Activated naive CD4-positive, alpha-beta T cell treated with anti-CD3 and anti-CD28 coated beads for 36 hours (primary cell): ENCODE measurements at regions not wholly inside any gene's neighbourhood (a gene's known extent, or its start where the extent isn't known, plus 50 kb on each side); places are given as distances from the start of the nearest gene placed in this dataset.
A peak's percentile ranks its signal among the peaks of the same experiment; 100 is the strongest.
"Not testable (repeated sequence)": the region's sequence is repeated elsewhere in the genome, so short reads cannot be mapped to it uniquely, and the experiment has no call there.

Source experiments
- CTCF ChIA-PET: fragments of 350-600 bp; sonication (Branson Sonifier 250); formaldehyde crosslinking; loops from one replicate; lab custom pipeline; 2021; ENCODE audit warnings: antibody characterized with exemption; lab: Charles Lee
- DNase-seq: peaks from one replicate; pipeline ENCODE4 v3.0.0-alpha.2; 2020
- H3K27ac Mint-ChIP-seq: one replicate; pipeline ENCODE4 v1.8.0; 2021; ENCODE audit warnings: mild to moderate bottlenecking, mixed read lengths
- H3K27me3 Mint-ChIP-seq: one replicate; pipeline ENCODE4 v1.8.0; 2021; ENCODE audit warnings: low read depth, mixed read lengths
- H3K36me3 Mint-ChIP-seq: one replicate; pipeline ENCODE4 v1.8.0; 2021; ENCODE audit warnings: low read depth, mixed read lengths
- H3K4me1 Mint-ChIP-seq: one replicate; pipeline ENCODE4 v1.8.0; 2021; ENCODE audit warnings: low read depth, mixed read lengths
- H3K4me3 Mint-ChIP-seq: one replicate; pipeline ENCODE4 v1.8.0; 2021; ENCODE audit warnings: mild to moderate bottlenecking, moderate library complexity, mixed read lengths
- H3K9me3 Mint-ChIP-seq: one replicate; pipeline ENCODE4 v1.8.0; 2021; ENCODE audit warnings: mixed read lengths
- intact Hi-C: fragments of 100-400 bp; cut with micrococcal nuclease; formaldehyde crosslinking; loops from one replicate; pipeline ENCODE4 v1.15.1; 2023

DNA sequence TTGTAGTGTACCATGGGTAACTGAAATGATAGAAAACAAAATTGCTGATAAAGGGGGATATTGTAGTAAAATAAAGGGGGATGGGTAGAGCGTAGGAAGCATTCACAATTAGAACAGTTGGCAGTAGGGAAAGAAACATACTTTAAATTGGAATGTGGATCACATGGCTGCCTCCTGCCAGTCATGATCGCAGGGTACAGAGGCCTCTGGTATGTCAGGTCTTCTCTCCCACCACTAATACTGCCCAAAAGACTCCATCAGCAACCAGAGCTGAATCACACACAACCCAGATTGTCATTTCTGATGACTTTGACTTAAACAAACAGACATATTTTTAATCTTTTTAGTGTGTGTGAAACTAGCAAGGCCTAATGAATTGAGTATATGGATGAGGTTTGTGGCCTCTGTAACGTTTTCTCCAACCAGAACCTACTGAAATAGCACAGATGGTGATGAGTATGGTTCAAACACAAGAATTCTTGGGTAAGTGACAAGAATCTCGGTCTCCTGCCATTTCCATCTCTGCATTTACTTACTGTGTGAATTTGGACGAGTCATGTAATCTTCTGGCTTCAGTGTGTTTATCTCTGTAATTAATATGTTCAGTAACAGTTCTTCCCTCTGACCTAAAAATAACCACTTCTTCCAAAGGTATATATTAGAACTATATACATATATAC lies 112.6 kb downstream of the USP22 start:
- no peak overlapping the region for H3K27ac Mint-ChIP-seq
- CTCF ChIA-PET, result no interaction called here
- no peaks in the 10 kb centered on the region for H3K4me1 Mint-ChIP-seq
- no peaks in the 10 kb centered on the region for H3K27me3 Mint-ChIP-seq
- no peaks in the 10 kb centered on the region for H3K9me3 Mint-ChIP-seq
- no peaks in the 10 kb centered on the region for H3K36me3 Mint-ChIP-seq
- intact Hi-C loops, result no loop called here
- H3K4me3 Mint-ChIP-seq, result no peak overlapping the region
- no peak for DNase-seq

- intact Hi-C loops, H3K36me3 Mint-ChIP-seq, DNase-seq, H3K9me3 Mint-ChIP-seq, H3K4me1 Mint-ChIP-seq, H3K27me3 Mint-ChIP-seq, H3K27ac Mint-ChIP-seq, H3K4me3 Mint-ChIP-seq: not testable (repeated sequence)
- CTCF ChIA-PET, result interaction anchor here (0.7 kb wide), 1 partner anchor 279 kb away, joined by 3 read pairs; no protein-coding TSS in a partner anchor
These were observed 109.8 kb downstream of the USP22 start for GRCh38 chr17:20933040-20933439.

GRCh38 chr17:20934288-20934687 lies 108.5 kb downstream of the USP22 start:
- CTCF ChIA-PET, result interaction anchor here (0.7 kb wide), 1 partner anchor 59 kb away, joined by 3 read pairs; no protein-coding TSS in a partner anchor
- H3K4me1 Mint-ChIP-seq, result no peaks in the 10 kb centered on the region
- H3K27ac Mint-ChIP-seq, result no peak overlapping the region
- no peak overlapping the region for H3K4me3 Mint-ChIP-seq
- H3K9me3 Mint-ChIP-seq, result no peaks in the 10 kb centered on the region
- no peak for DNase-seq
- intact Hi-C loops, result no loop called here
- no peaks in the 10 kb centered on the region for H3K36me3 Mint-ChIP-seq
- no peaks in the 10 kb centered on the region for H3K27me3 Mint-ChIP-seq

DNA sequence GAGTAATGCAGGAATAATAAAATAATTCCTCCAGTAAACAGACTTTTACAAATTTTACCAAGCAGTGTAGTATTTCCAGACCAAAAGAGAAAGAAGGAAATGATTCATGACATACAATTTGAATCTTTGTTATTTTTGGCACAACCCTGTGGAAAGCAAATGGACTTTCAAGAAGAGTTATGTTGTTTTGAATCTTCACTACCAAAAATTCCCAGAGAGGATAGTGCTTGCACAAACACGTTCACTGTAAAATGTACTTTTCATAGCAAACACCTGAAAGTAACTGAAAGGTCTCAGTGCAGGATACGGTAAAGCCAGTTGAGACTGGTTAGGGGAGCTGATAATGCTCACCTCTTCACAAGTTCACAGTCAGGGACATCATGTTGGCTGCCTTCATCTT lies 107.1 kb downstream of the USP22 start:
- H3K4me1 Mint-ChIP-seq, result no peaks in the 10 kb centered on the region
- H3K9me3 Mint-ChIP-seq, result no peaks in the 10 kb centered on the region
- no peak overlapping the region for H3K4me3 Mint-ChIP-seq
- no peak overlapping the region for H3K27ac Mint-ChIP-seq
- intact Hi-C loops, result no loop called here
- no peak for DNase-seq
- CTCF ChIA-PET, result no interaction called here
- no peaks in the 10 kb centered on the region for H3K27me3 Mint-ChIP-seq
- no peaks in the 10 kb centered on the region for H3K36me3 Mint-ChIP-seq

- H3K4me1 Mint-ChIP-seq, result no peaks in the 10 kb centered on the region
- no peaks in the 10 kb centered on the region for H3K27me3 Mint-ChIP-seq
- H3K36me3 Mint-ChIP-seq, result no peaks in the 10 kb centered on the region
- no peak for DNase-seq
- intact Hi-C loops, result no loop called here
- no peak overlapping the region for H3K27ac Mint-ChIP-seq
- CTCF ChIA-PET, result no interaction called here
- no peak overlapping the region for H3K4me3 Mint-ChIP-seq
- no peaks in the 10 kb centered on the region for H3K9me3 Mint-ChIP-seq
These were observed 104.6 kb downstream of the USP22 start for GRCh38 chr17:20938244-20938643.

DNA sequence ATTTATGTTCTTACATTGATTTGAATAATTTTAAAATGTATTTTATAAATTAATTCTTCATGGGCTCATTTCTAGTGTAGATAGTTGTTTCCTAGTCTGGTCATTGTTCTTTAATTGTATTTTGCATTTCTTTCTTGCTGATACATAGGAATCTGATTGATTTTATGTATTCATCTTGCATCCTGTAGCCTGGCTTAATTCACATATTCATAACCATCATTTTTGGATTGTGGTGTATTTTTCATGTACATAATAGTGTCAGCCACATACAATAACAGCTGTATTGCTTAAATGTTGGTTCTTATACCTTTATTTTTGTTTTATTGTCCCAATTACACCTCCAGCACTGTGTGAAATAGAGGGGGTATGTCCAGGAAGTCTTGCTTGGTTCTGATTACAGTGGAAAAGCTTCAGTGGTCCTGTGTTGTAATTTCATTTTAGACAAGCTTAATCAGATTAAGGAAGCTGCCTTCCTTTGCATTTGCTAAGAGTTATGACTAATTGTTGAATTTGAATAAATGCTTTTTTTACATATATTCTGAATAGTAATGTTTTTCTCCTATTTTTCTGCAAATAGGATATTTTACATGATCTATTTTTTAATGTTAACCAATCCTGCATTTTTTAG lies 103.7 kb downstream of the USP22 start:
- Mint-ChIP-seq H3K27ac (no peak overlapping the region), H3K9me3 (no peaks in the 10 kb centered on the region), H3K36me3 (no peaks in the 10 kb centered on the region), H3K27me3 (no peaks in the 10 kb centered on the region), H3K4me3 (no peak overlapping the region), H3K4me1 (no peaks in the 10 kb centered on the region)
- no peak for DNase-seq
- intact Hi-C loops, result no loop called here
- CTCF ChIA-PET, result interaction anchor here (1.2 kb wide), 1 partner anchor 54 kb away, joined by 4 read pairs; no protein-coding TSS in a partner anchor

- Mint-ChIP-seq H3K4me3 (no peak overlapping the region), H3K36me3 (no peaks in the 10 kb centered on the region), H3K9me3 (no peaks in the 10 kb centered on the region), H3K27ac (no peak overlapping the region), H3K27me3 (no peaks in the 10 kb centered on the region), H3K4me1 (no peaks in the 10 kb centered on the region)
- CTCF ChIA-PET, result no interaction called here
- DNase-seq, result no peak
- intact Hi-C loops, result no loop called here
These were observed 100.9 kb downstream of the USP22 start for GRCh38 chr17:20941872-20942271.

- DNase-seq, result peak; percentile 61
- CTCF ChIA-PET, result interaction anchor here (0.6 to 3.0 kb wide), 5 partner anchors 49 to 309 kb away, joined by 3 to 18 read pairs (median 4); no protein-coding TSS in a partner anchor
- no peaks in the 10 kb centered on the region for H3K9me3 Mint-ChIP-seq
- H3K36me3 Mint-ChIP-seq, result no peaks in the 10 kb centered on the region
- no peak overlapping the region for H3K27ac Mint-ChIP-seq
- intact Hi-C loops, result loop anchor here (1.0 kb wide), 2 partner anchors 49 to 155 kb away; no protein-coding TSS in a partner anchor
- no peaks in the 10 kb centered on the region for H3K27me3 Mint-ChIP-seq
- H3K4me1 Mint-ChIP-seq, result peaks cover 4% of the 10 kb centered on the region
- no peak overlapping the region for H3K4me3 Mint-ChIP-seq
These were observed 98.6 kb downstream of the USP22 start for GRCh38 chr17:20944014-20944865.

DNA sequence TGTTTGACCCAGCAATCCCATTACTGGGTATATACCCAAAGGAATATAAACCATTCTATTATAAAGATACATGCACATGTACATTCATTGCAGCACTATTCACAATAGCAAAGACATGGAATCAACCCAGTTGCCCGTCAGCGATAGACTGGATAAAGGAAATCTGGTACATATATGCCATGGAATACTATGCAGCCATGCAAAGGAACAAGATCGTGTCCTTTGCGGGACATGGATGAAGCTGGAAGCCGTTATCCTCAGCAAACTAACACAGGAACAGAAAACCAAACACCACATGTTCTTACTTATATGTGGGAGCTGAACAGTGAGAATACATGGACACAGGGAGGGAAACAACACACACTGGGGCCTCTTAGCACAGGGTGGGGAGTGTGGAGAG lies 95.1 kb downstream of the USP22 start:
- peaks cover 11% of the 10 kb centered on the region for H3K27me3 Mint-ChIP-seq

DNA sequence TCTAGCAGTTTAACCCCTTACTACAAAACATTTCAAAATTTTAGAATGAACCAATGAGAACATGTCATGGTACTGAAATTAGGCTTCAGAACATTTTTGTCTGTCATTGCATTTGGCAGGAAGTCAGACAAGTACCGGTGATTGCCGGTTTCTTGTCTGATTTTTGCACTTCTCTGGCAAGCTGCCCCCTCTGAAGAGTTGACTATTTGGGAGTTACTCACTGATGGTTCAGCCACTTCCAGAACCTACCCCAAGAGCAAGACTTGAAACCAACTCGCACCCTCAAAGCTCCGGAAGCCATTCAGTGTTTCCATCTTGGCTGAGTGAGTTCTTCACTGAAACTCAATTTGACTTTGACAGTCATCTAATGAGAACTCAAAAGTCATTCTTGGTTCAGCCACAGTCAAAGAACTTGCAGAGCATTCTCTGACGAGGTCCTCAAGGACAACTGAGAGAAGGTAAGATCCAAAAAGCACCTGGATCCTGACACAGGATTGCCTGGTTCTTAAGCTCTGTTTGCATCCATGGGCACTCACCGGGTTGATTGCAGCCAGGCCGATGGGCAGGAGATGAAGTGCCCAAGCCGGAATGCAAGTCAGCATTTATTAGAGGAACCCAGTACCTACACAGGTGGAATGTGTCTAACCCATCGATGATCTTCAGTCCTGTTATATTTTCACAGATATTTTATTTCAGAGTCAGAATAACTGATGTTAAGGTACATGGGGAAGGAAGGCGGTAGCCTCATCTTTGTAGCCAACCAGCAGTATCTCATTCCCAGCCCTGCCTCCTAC lies 93.6 kb downstream of the USP22 start:
- Mint-ChIP-seq H3K36me3 (no peaks in the 10 kb centered on the region), H3K9me3 (no peaks in the 10 kb centered on the region), H3K27me3 (peaks cover 11% of the 10 kb centered on the region), H3K27ac (no peak overlapping the region), H3K4me1 (peaks cover 4% of the 10 kb centered on the region), H3K4me3 (no peak overlapping the region)
- peak; percentile 58 for DNase-seq
- CTCF ChIA-PET, result interaction anchor here (0.7 to 1.1 kb wide), 2 partner anchors 44 to 733 kb away, joined by 3 to 5 read pairs; no protein-coding TSS in a partner anchor
- intact Hi-C loops, result no loop called here

More for the DNA sequence above, 95.1 kb downstream of the USP22 start:
- H3K27ac Mint-ChIP-seq, H3K36me3 Mint-ChIP-seq, H3K9me3 Mint-ChIP-seq, H3K4me3 Mint-ChIP-seq, CTCF ChIA-PET, intact Hi-C loops, DNase-seq, H3K4me1 Mint-ChIP-seq: not testable (repeated sequence)
